Astrocyte (in vitro differentiated cells and primary cell): ENCODE measurements at regions not wholly inside any gene's neighbourhood (a gene's known extent, or its start where the extent isn't known, plus 50 kb on each side); places are given as distances from the start of the nearest gene placed in this dataset.

Experiments
- DNase-seq: peaks from one replicate; pipeline ENCODE4 v3.0.0-alpha.2; 2010; ENCODE audit warnings: low read depth
- FAIRE-seq: peaks from 2 replicates; lab custom pipeline; 2011; peaks lifted over from hg19 to GRCh38; lab: Jason Lieb, UNC
- H2AFZ ChIP-seq: 2 replicates; pipeline ENCODE4 v1.6.0; 2012; ENCODE audit warnings: low read depth, low read length, inconsistent platforms
- H3K27ac ChIP-seq: 2 replicates; pipeline ENCODE4 v1.5.1; 2011; ENCODE audit warnings: low read depth, low read length, inconsistent platforms
- H3K27me3 ChIP-seq: 2 replicates; pipeline ENCODE4 v1.6.0; 2011; ENCODE audit warnings: low read length, inconsistent platforms; ENCODE audit not compliant: insufficient read depth
- H3K36me3 ChIP-seq: 2 replicates; pipeline ENCODE4 v1.5.1; 2011; ENCODE audit warnings: low read length, inconsistent platforms; ENCODE audit not compliant: insufficient read depth
- H3K4me1 ChIP-seq: 2 replicates; pipeline ENCODE4 v1.5.1; 2011; ENCODE audit warnings: low read length, inconsistent platforms; ENCODE audit not compliant: insufficient read depth
- H3K4me2 ChIP-seq: 2 replicates; pipeline ENCODE4 v1.6.0; 2012; ENCODE audit warnings: low read length, inconsistent platforms
- H3K4me3 ChIP-seq: 2 replicates; pipeline ENCODE4 v1.5.1; 2011; ENCODE audit warnings: low read depth, mild to moderate bottlenecking, low read length, inconsistent platforms; ENCODE audit not compliant: insufficient read depth
- H3K79me2 ChIP-seq: 2 replicates; pipeline ENCODE4 v1.6.0; 2012; ENCODE audit warnings: mild to moderate bottlenecking, low read length, inconsistent platforms; ENCODE audit not compliant: insufficient read depth
- H3K9ac ChIP-seq: 2 replicates; pipeline ENCODE4 v1.6.0; 2012; ENCODE audit warnings: mild to moderate bottlenecking, low read length, inconsistent platforms
- H3K9me3 ChIP-seq: 2 replicates; pipeline ENCODE4 v1.5.1; 2012; ENCODE audit warnings: low read depth, mild to moderate bottlenecking, low read length, inconsistent platforms; ENCODE audit not compliant: insufficient read depth
- H4K20me1 ChIP-seq: 2 replicates; pipeline ENCODE4 v1.6.0; 2012; ENCODE audit warnings: low read length, inconsistent platforms; ENCODE audit not compliant: insufficient read depth
- H3K27ac Mint-ChIP-seq: one replicate; pipeline ENCODE4 v1.8.0; 2021; ENCODE audit warnings: mild to moderate bottlenecking, mixed read lengths; ENCODE audit not compliant: unreplicated experiment
- H3K27me3 Mint-ChIP-seq: one replicate; pipeline ENCODE4 v1.8.0; 2021; ENCODE audit warnings: low read depth, mixed read lengths; ENCODE audit not compliant: unreplicated experiment
- H3K36me3 Mint-ChIP-seq: one replicate; pipeline ENCODE4 v1.8.0; 2021; ENCODE audit warnings: low read depth, mixed read lengths; ENCODE audit not compliant: unreplicated experiment
- H3K4me1 Mint-ChIP-seq: one replicate; pipeline ENCODE4 v1.8.0; 2021; ENCODE audit warnings: low read depth, mixed read lengths; ENCODE audit not compliant: unreplicated experiment
- H3K4me3 Mint-ChIP-seq: one replicate; pipeline ENCODE4 v1.8.0; 2021; ENCODE audit warnings: mild to moderate bottlenecking, moderate library complexity, mixed read lengths; ENCODE audit not compliant: unreplicated experiment
- H3K9me3 Mint-ChIP-seq: one replicate; pipeline ENCODE4 v1.8.0; 2021; ENCODE audit warnings: mild to moderate bottlenecking, mixed read lengths; ENCODE audit not compliant: unreplicated experiment
- CTCF ChIP-seq: IDR thresholded peaks from 2 replicates; pipeline ENCODE4 v1.5.1; 2011; ENCODE audit warnings: low read depth, mild to moderate bottlenecking, inconsistent platforms, low read length, moderate library complexity; ENCODE audit not compliant: insufficient read depth
- EZH2 ChIP-seq: IDR thresholded peaks from 2 replicates; pipeline ENCODE4 v1.6.1; 2012; ENCODE audit warnings: mild to moderate bottlenecking, low read length, inconsistent platforms; ENCODE audit not compliant: insufficient read depth

- DNase-seq (no peak), FAIRE-seq (no peak)
- peaks cover 44% of the 10 kb centered on the region for H3K4me1 ChIP-seq
- no peaks in the 10 kb centered on the region for H3K36me3 ChIP-seq
- no peak overlapping the region for H2AFZ ChIP-seq
- H3K9ac ChIP-seq: peak overlapping the region; percentile 29
- H3K36me3 Mint-ChIP-seq: no peaks in the 10 kb centered on the region
- no peaks in the 10 kb centered on the region for H4K20me1 ChIP-seq
- peak overlapping the region; percentile 49 for H3K27ac Mint-ChIP-seq
- peak overlapping the region; percentile 75 for H3K4me2 ChIP-seq
- H3K9me3 ChIP-seq: no peaks in the 10 kb centered on the region
- H3K4me3 ChIP-seq: no peak overlapping the region
- peaks cover 40% of the 10 kb centered on the region for H3K4me1 Mint-ChIP-seq
- H3K27ac ChIP-seq: peak overlapping the region; percentile 91
- TF ChIP-seq CTCF: no peak
- no peak for TF ChIP-seq EZH2
- no peaks in the 10 kb centered on the region for H3K9me3 Mint-ChIP-seq
- no peaks in the 10 kb centered on the region for H3K27me3 Mint-ChIP-seq
- no peak overlapping the region for H3K4me3 Mint-ChIP-seq
- H3K27me3 ChIP-seq: no peaks in the 10 kb centered on the region
- H3K79me2 ChIP-seq: no peaks in the 10 kb centered on the region
Observed at GRCh38 chr14:76948213-76948947, 80.1 kb downstream of the IRF2BPL start.

GRCh38 chr14:76947838-76948184, 80.7 kb downstream of the IRF2BPL start:
- Mint-ChIP-seq H3K4me3 (no peak overlapping the region), H3K9me3 (no peaks in the 10 kb centered on the region), H3K4me1 (peaks cover 40% of the 10 kb centered on the region), H3K36me3 (no peaks in the 10 kb centered on the region), H3K27ac (peak overlapping the region; percentile 49), H3K27me3 (no peaks in the 10 kb centered on the region)
- Histone ChIP-seq H3K9me3 (no peaks in the 10 kb centered on the region), H3K36me3 (no peaks in the 10 kb centered on the region), H3K79me2 (no peaks in the 10 kb centered on the region), H4K20me1 (no peaks in the 10 kb centered on the region), H3K27me3 (no peaks in the 10 kb centered on the region), H3K9ac (peak overlapping the region; percentile 29), H2AFZ (no peak overlapping the region), H3K4me2 (peak overlapping the region; percentile 75), H3K4me1 (peaks cover 42% of the 10 kb centered on the region), H3K27ac (peak overlapping the region; percentile 91), H3K4me3 (peak overlapping the region; percentile 27)
- FAIRE-seq: no peak
- TF ChIP-seq EZH2: no peak
- no peak for TF ChIP-seq CTCF
- DNase-seq: no peak

GRCh38 chr14:76947078-76947837, 81.2 kb downstream of the IRF2BPL start:
- Histone ChIP-seq H3K4me3 (peak overlapping the region; percentile 27), H3K27me3 (no peaks in the 10 kb centered on the region), H3K27ac (peak overlapping the region; percentile 91), H4K20me1 (no peaks in the 10 kb centered on the region), H3K4me2 (peak overlapping the region; percentile 75), H3K79me2 (no peaks in the 10 kb centered on the region), H3K9me3 (no peaks in the 10 kb centered on the region), H3K9ac (peak overlapping the region; percentile 80), H3K36me3 (no peaks in the 10 kb centered on the region), H2AFZ (peak overlapping the region; percentile 89), H3K4me1 (peaks cover 42% of the 10 kb centered on the region)
- peak overlapping the region; percentile 74 for H3K4me3 Mint-ChIP-seq
- no peaks in the 10 kb centered on the region for H3K27me3 Mint-ChIP-seq
- H3K9me3 Mint-ChIP-seq: no peaks in the 10 kb centered on the region
- no peak for TF ChIP-seq EZH2
- H3K27ac Mint-ChIP-seq: peak overlapping the region; percentile 91
- H3K4me1 Mint-ChIP-seq: peaks cover 40% of the 10 kb centered on the region
- FAIRE-seq (no peak), DNase-seq (peak; percentile 90)
- no peaks in the 10 kb centered on the region for H3K36me3 Mint-ChIP-seq
